Liver (tissue), 8 donors: ENCODE measurements at regions not wholly inside any gene's neighbourhood (a gene's known extent, or its start where the extent isn't known, plus 50 kb on each side); places are given as distances from the start of the nearest gene placed in this dataset.

Experiments used
- DNase-seq: peaks from one replicate; pipeline ENCODE4 v3.0.0-alpha.2; 2017; ENCODE audit warnings: low spot score
- H3K27ac ChIP-seq, 2 donors: one replicate each; pipeline ENCODE4 v1.7.0; 2013; ENCODE audit warnings: inconsistent platforms in 2 of 2, low read length in 2 of 2, control low read depth in 1 of 2, low read depth in 1 of 2, mild to moderate bottlenecking in 1 of 2
- H3K27me3 ChIP-seq, 4 donors: one replicate each; pipeline versions ENCODE4 v1.6.1 to v1.7.0; 2013; ENCODE audit warnings: low read length in 3 of 4, inconsistent platforms in 1 of 4, mild to moderate bottlenecking in 1 of 4, moderate library complexity in 1 of 4; ENCODE audit not compliant: control insufficient read depth in 4 of 4, insufficient read depth in 4 of 4
- H3K36me3 ChIP-seq, 4 donors: one replicate each; pipeline versions ENCODE4 v1.6.1 to v1.7.0; 2013; ENCODE audit warnings: low read length in 3 of 4, mild to moderate bottlenecking in 3 of 4, low read depth in 1 of 4, moderate library complexity in 1 of 4; ENCODE audit not compliant: control insufficient read depth in 4 of 4, insufficient read depth in 3 of 4
- H3K4me1 ChIP-seq, 4 donors: one replicate each; pipeline versions ENCODE4 v1.6.1 to v1.7.0; 2013; ENCODE audit warnings: low read length in 3 of 4, mild to moderate bottlenecking in 3 of 4, moderate library complexity in 1 of 4; ENCODE audit not compliant: control insufficient read depth in 4 of 4, insufficient read depth in 4 of 4
- H3K4me3 ChIP-seq, 3 donors: one replicate each; pipeline versions ENCODE4 v1.6.1 to v1.7.0; 2013; ENCODE audit warnings: low read length in 3 of 3, control low read depth in 1 of 3, low read depth in 1 of 3, mild to moderate bottlenecking in 1 of 3
- H3K9ac ChIP-seq, 2 donors: one replicate each; pipeline ENCODE4 v1.7.0; 2013; ENCODE audit warnings: low read length in 2 of 2, mild to moderate bottlenecking in 2 of 2, moderate library complexity in 2 of 2, control low read depth in 1 of 2, low read depth in 1 of 2
- H3K9me3 ChIP-seq, 4 donors: one replicate each; pipeline versions ENCODE4 v1.6.1 to v1.7.0; 2013; ENCODE audit warnings: low read length in 3 of 4; ENCODE audit not compliant: control insufficient read depth in 4 of 4
- ATF3 ChIP-seq: IDR thresholded peaks from 2 replicates; pipeline ENCODE4 v1.6.1; 2016; ENCODE audit warnings: antibody characterized with exemption
- CTCF ChIP-seq: fragments of 150-350 bp; IDR thresholded peaks from 2 replicates; pipeline ENCODE4 v1.5.1; 2017; ENCODE audit warnings: improper control_type of control experiment, low read depth, low read length; ENCODE audit not compliant: missing input control
- EGR1 ChIP-seq, 2 donors: IDR thresholded peaks; 2 replicates each; pipeline ENCODE4 v1.6.1; 2016 to 2018; ENCODE audit warnings: antibody characterized with exemption in 2 of 2, low read depth in 2 of 2
- FOXA1 ChIP-seq: IDR thresholded peaks from 2 replicates; pipeline ENCODE4 v1.6.1; 2016; ENCODE audit warnings: antibody characterized with exemption
- GABPA ChIP-seq, 2 donors: IDR thresholded peaks in 1 of 2; conservative IDR thresholded peaks in 1 of 2; 2 replicates each; pipeline ENCODE4 v1.6.1; 2016; ENCODE audit warnings: antibody characterized with exemption in 2 of 2, mild to moderate bottlenecking in 1 of 2, moderate library complexity in 1 of 2
- HNF4A ChIP-seq, 2 donors: conservative IDR thresholded peaks; 2 replicates each; pipeline ENCODE4 v1.6.1; 2016; ENCODE audit warnings: antibody characterized with exemption in 2 of 2, mild to moderate bottlenecking in 2 of 2
- HNF4G ChIP-seq: IDR thresholded peaks from 2 replicates; pipeline ENCODE4 v1.6.1; 2016; ENCODE audit warnings: antibody characterized with exemption
- JUND ChIP-seq, 2 donors: IDR thresholded peaks; 2 replicates each; pipeline ENCODE4 v1.6.1; 2016; ENCODE audit warnings: antibody characterized with exemption in 2 of 2
- MAX ChIP-seq: IDR thresholded peaks from 2 replicates; pipeline ENCODE4 v1.6.1; 2016; ENCODE audit warnings: antibody characterized with exemption
- NR2F2 ChIP-seq: IDR thresholded peaks from 2 replicates; pipeline ENCODE4 v1.6.1; 2016; ENCODE audit warnings: antibody characterized with exemption
- RAD21 ChIP-seq, 2 donors: IDR thresholded peaks; 2 replicates each; pipeline ENCODE4 v1.6.1; 2016; ENCODE audit warnings: antibody characterized with exemption in 2 of 2, mild to moderate bottlenecking in 2 of 2
- REST ChIP-seq: IDR thresholded peaks from 2 replicates; pipeline ENCODE4 v1.6.1; 2016; ENCODE audit warnings: antibody characterized with exemption, mild to moderate bottlenecking
- RXRA ChIP-seq, 2 donors: IDR thresholded peaks; 2 replicates each; pipeline ENCODE4 v1.6.1; 2017 to 2018; ENCODE audit warnings: antibody characterized with exemption in 2 of 2, mild to moderate bottlenecking in 1 of 2
- SP1 ChIP-seq: IDR thresholded peaks from 2 replicates; pipeline ENCODE4 v1.6.1; 2018; ENCODE audit warnings: antibody characterized with exemption, mild to moderate bottlenecking
- YY1 ChIP-seq: IDR thresholded peaks from 2 replicates; pipeline ENCODE4 v1.6.1; 2016; ENCODE audit warnings: antibody characterized with exemption, mild to moderate bottlenecking
- ZBTB33 ChIP-seq: IDR thresholded peaks from 2 replicates; pipeline ENCODE4 v1.6.1; 2016; ENCODE audit warnings: antibody characterized with exemption
- WGBS: extraction: QIAGEN DNeasy Blood & Tissue Kit; methylation state at CpG from one replicate; pipeline ENCODE4 v1.1.7; 2013; 5-methylcytosine and 5-hydroxymethylcytosine counted together
- donor health status: healthy.
- donor health status: healthy.
- donor health status: healthy.
- donor health status: healthy.
- donor health status: healthy.

GRCh38 chr12:100718187-100718586 is 76.4 kb upstream of the ANO4 start:
- no peaks in the 10 kb centered on the region for H3K36me3 ChIP-seq
- no peak overlapping the region for H3K4me3 ChIP-seq
- no peak for DNase-seq
- peaks cover 0 to 13% (median 5%) of the 10 kb centered on the region in 4 donors for H3K4me1 ChIP-seq
- no peak overlapping the region for H3K27ac ChIP-seq
- no peak overlapping the region for H3K9ac ChIP-seq
- peaks cover 0 to 21% (median 9%) of the 10 kb centered on the region in 4 donors for H3K27me3 ChIP-seq
- TF ChIP-seq HNF4A (conservative IDR thresholded peaks at IDR 0.05) (no peak), JUND (IDR thresholded peaks at IDR 0.05) (no peak), CTCF (no peak), ZBTB33 (no peak), ATF3 (no peak), EGR1 (IDR thresholded peaks at IDR 0.05; ENCODE audit: low read depth in 2 of 2) (no peak), SP1 (no peak), GABPA (IDR thresholded peaks at IDR 0.05 in 1 of 2, conservative IDR thresholded peaks at IDR 0.05 in 1 of 2) (no peak)
- H3K9me3 ChIP-seq: no peaks in the 10 kb centered on the region
- 24% methylated on average over 5 of the region's 5 CpGs for WGBS

GRCh38 chr12:100720016-100720654 is 74.4 kb upstream of the ANO4 start:
- Histone ChIP-seq H3K27ac (no peak overlapping the region), H3K4me1 (peaks cover 0 to 13% (median 5%) of the 10 kb centered on the region in 4 donors), H3K27me3 (peaks cover 0 to 21% (median 9%) of the 10 kb centered on the region in 4 donors), H3K9me3 (no peaks in the 10 kb centered on the region), H3K36me3 (no peaks in the 10 kb centered on the region), H3K4me3 (no peak overlapping the region), H3K9ac (no peak overlapping the region)
- TF ChIP-seq NR2F2 (no peak), ATF3 (no peak), CTCF (no peak), REST (no peak), SP1 (no peak), RXRA (IDR thresholded peaks at IDR 0.05) (no peak), MAX (no peak), RAD21 (IDR thresholded peaks at IDR 0.05) (no peak), ZBTB33 (no peak), EGR1 (IDR thresholded peaks at IDR 0.05; ENCODE audit: low read depth in 2 of 2) (no peak), HNF4G (no peak), YY1 (no peak), GABPA (IDR thresholded peaks at IDR 0.05 in 1 of 2, conservative IDR thresholded peaks at IDR 0.05 in 1 of 2) (no peak), FOXA1 (no peak), HNF4A (conservative IDR thresholded peaks at IDR 0.05) (no peak), JUND (IDR thresholded peaks at IDR 0.05) (no peak)
- WGBS: 84% methylated on average over 4 of the region's 4 CpGs
- DNase-seq: no peak
